Thymus (tissue), 11 donors: ENCODE measurements at regions not wholly inside any gene's neighbourhood (a gene's known extent, or its start where the extent isn't known, plus 50 kb on each side); places are given as distances from the start of the nearest gene placed in this dataset.

ENCODE experiments used
- DNase-seq, 9 donors: peaks; one replicate each; pipeline ENCODE4 v3.0.0-alpha.2; 2013; ENCODE audit warnings: low spot score in 9 of 9, low read depth in 6 of 9, missing footprints in 1 of 9
- H3K27ac ChIP-seq, 2 donors: one replicate each; pipeline ENCODE4 v1.5.1; 2013; ENCODE audit warnings: control low read depth in 1 of 2, low read depth in 1 of 2, low read length in 1 of 2, mild to moderate bottlenecking in 1 of 2, moderate library complexity in 1 of 2
- H3K27me3 ChIP-seq, 2 donors: one replicate each; pipeline ENCODE4 v1.5.1; 2013; ENCODE audit warnings: low read length in 1 of 2; ENCODE audit not compliant: control insufficient read depth in 2 of 2, insufficient read depth in 1 of 2
- H3K36me3 ChIP-seq, 2 donors: one replicate each; pipeline ENCODE4 v1.5.1; 2013; ENCODE audit warnings: low read length in 1 of 2, mild to moderate bottlenecking in 1 of 2, moderate library complexity in 1 of 2; ENCODE audit not compliant: control insufficient read depth in 2 of 2, insufficient read depth in 2 of 2
- H3K4me1 ChIP-seq, 2 donors: one replicate each; pipeline ENCODE4 v1.5.1; 2013; ENCODE audit warnings: low read length in 2 of 2; ENCODE audit not compliant: control insufficient read depth in 2 of 2, insufficient read depth in 2 of 2
- H3K4me3 ChIP-seq, 2 donors: one replicate each; pipeline ENCODE4 v1.5.1; 2013; ENCODE audit warnings: low read length in 2 of 2, control low read depth in 1 of 2, mild to moderate bottlenecking in 1 of 2
- H3K9me3 ChIP-seq, 2 donors: one replicate each; pipeline ENCODE4 v1.5.1; 2013; ENCODE audit warnings: low read length in 1 of 2, mild to moderate bottlenecking in 1 of 2; ENCODE audit not compliant: control insufficient read depth in 2 of 2, insufficient read depth in 1 of 2
- WGBS: extraction: QIAGEN DNeasy Blood & Tissue Kit; methylation state at CpG from one replicate; pipeline ENCODE4 v1.1.7; 2013; 5-methylcytosine and 5-hydroxymethylcytosine counted together
- donor health status: healthy.

DNA sequence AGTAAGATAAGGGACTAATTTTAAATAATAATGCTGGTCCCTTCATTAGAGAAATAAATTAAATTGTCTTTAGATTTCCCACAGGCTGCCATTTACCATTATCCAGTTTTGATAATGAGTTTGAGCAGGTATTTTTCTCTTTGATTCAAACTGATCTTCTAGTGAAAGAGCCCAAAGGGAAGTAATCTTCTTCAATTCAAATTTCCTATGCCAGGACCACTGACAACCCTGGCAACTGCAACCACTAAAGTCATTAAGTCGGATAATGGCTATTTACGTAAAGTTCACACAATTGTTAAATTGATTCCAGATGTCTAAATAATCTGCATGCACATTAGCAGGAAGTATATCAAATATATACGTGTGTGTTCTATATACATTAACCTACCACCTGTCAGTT, 399.3 kb downstream of the PTPRC start:
- DNase-seq: no peak
- Histone ChIP-seq H3K9me3 (no peaks in the 10 kb centered on the region), H3K27me3 (no peaks in the 10 kb centered on the region), H3K4me3 (no peak overlapping the region), H3K4me1 (peaks cover 19 to 35% of the 10 kb centered on the region in 2 donors), H3K36me3 (peaks cover 0 to 2% of the 10 kb centered on the region in 2 donors), H3K27ac (peak overlapping the region in 1 of 2 donors; percentile 39)
- WGBS: 45% methylated on average over 3 of the region's 3 CpGs

DNA sequence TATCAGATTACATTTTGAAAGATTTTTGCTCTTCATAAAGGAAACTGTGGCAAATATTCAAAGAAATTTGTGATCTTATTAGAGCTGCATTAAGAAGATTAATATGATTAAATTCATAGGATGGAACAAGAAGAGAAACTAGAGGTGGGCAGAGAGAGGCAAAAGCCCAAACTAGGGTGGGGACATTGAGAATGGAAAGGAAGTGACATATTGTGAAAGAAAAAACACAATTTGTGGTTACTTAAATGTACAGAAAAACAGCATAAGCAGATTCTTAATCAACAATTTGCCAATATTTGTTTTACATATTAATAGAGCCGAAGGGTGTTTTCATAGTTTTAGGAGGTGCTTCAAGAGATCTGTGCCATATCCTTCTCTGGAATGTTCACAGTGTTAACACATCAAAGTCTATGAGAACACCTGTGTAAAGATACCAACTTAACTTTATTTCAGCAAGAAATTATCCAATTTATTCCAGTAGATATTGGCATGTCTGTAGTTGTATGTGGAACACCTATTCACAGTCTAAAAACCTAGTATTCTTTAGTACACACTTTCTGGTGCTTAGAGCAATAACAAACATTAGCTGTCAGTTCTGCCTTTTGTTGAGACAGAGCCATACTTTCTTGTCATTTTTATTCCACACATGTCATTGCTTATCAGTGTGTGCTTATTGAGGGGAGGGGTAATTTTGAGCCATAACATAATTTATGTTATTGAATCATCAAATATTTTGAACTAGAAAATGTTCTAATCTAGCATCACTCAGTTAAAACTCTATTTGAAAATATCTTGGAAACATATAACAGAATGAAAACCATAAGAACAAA, 401.5 kb downstream of the PTPRC start:
- H3K36me3 ChIP-seq: peaks cover 0 to 11% of the 10 kb centered on the region in 2 donors
- peak overlapping the region in 1 of 2 donors; percentile 19 for H3K4me3 ChIP-seq
- no peaks in the 10 kb centered on the region for H3K27me3 ChIP-seq
- H3K4me1 ChIP-seq: peaks cover 13 to 31% of the 10 kb centered on the region in 2 donors
- peak overlapping the region; percentile 64 to 89 for H3K27ac ChIP-seq
- H3K9me3 ChIP-seq: no peaks in the 10 kb centered on the region
- DNase-seq: peak in 2 of 9 donors; percentile 58 to 66
- WGBS: 27% methylated on average over 1 of the region's 1 CpG

DNA sequence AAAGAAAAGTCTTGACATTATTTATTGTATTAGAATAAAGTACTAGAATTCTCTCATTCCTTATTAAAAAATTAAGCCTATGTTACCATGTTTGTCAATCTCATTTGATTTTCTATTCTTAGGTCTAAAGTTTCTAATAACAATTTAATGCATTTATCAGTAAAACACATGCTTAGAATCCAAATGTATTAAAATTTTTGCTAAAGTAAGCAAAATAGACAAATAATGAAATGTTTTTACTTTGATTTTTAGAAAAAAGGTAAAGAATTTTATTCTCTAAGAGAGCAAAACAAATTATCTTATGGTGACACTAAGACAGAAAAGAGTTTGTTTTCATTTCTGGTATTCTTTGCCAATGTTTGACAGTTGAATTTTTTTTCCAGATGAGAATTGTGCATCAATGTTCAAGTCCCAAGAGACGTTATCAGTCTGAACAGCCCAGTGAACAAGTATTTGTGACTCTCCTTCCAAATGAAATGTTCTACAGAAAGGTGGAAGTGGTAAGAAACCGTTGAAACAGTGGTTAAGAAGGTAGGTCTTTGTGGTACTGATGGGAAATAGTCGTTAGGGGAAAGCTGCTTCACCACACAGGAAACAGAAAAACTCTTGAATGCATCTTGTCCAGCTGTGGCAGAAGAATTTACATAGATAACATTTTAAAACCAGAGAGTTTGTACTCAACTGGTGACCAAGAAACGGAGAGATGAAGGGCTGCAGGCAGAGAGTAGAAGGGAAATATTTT, 402.5 kb downstream of the PTPRC start:
- peak; percentile 80 to 98 (median 91) for DNase-seq
- Histone ChIP-seq H3K4me3 (no peak overlapping the region), H3K9me3 (peaks cover 0 to 9% of the 10 kb centered on the region in 2 donors), H3K27me3 (no peaks in the 10 kb centered on the region), H3K27ac (peak overlapping the region; percentile 59 to 89), H3K36me3 (peaks cover 4 to 17% of the 10 kb centered on the region in 2 donors), H3K4me1 (peaks cover 16 to 34% of the 10 kb centered on the region in 2 donors)
- WGBS: 2% methylated on average over 4 of the region's 4 CpGs

DNA sequence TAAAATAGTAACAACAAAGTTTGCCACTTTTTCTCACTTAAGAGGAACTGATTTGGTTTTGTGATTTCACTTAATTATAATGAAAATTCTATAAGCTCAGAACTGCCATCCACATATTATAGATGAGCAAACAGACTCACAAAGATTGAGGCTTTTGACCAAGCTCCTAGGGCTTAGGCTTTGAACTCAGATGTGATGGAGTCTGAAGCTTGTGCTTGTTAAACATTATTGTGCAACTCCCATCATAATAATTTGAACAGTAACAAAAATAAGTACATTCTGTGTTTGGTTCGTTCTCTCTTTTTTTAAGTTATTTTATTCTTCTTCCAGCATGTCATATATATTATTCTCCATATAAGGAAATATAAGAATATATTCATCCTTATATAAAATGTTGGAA, 403.4 kb downstream of the PTPRC start:
- WGBS: 49% methylated on average over 1 of the region's 1 CpG
- H3K4me1 ChIP-seq: peaks cover 14 to 33% of the 10 kb centered on the region in 2 donors
- peaks cover 8 to 24% of the 10 kb centered on the region in 2 donors for H3K36me3 ChIP-seq
- no peaks in the 10 kb centered on the region for H3K27me3 ChIP-seq
- H3K4me3 ChIP-seq: no peak overlapping the region
- peak overlapping the region; percentile 88 to 89 for H3K27ac ChIP-seq
- peaks cover 0 to 12% of the 10 kb centered on the region in 2 donors for H3K9me3 ChIP-seq
- peak in 1 of 9 donors; percentile 60 for DNase-seq

DNA sequence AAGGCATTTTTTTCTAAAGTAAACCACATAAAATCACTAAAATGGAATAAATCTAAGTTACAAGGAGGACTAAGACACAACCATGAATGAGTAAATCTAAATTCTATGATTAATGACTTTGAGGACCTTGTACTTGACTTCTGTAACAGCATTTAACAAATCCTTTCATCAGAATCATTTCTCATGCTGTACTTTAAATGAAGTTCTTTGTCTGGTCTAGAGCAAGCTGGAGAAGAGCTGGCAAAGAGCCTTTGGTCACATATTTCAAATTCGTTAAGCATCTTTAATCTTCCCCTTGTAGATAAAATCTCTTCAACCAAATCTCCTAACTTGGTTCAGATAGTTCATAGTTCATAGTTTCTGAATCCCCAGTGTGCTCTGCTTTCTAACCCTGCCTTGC, 405.4 kb downstream of the PTPRC start:
- 28% methylated on average over 1 of the region's 1 CpG for WGBS
- H3K9me3 ChIP-seq: peaks cover 0 to 12% of the 10 kb centered on the region in 2 donors
- H3K27me3 ChIP-seq: no peaks in the 10 kb centered on the region
- peaks cover 8 to 24% of the 10 kb centered on the region in 2 donors for H3K36me3 ChIP-seq
- no peak for DNase-seq
- H3K4me3 ChIP-seq: no peak overlapping the region
- H3K27ac ChIP-seq: peak overlapping the region in 1 of 2 donors; percentile 20
- peaks cover 14 to 31% of the 10 kb centered on the region in 2 donors for H3K4me1 ChIP-seq

DNA sequence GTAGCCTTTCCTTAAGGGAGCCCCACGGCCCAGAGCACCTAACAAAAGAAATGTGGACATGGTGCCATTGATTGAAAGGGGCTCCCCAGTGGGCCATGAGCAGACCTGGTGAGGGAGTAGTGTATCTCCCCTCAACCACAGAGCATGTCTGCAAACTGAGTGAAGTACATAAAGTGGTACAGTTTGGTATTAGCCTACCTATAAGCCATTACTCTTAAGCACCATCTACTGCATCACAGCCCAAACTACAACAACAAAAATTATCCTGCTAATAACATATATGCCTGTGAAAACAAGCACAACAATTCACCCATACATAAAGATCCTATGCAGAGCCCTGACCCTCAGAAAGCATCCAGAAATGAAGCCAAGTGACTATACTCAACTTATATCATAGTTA, 407.8 kb downstream of the PTPRC start:
- Histone ChIP-seq H3K27me3 (no peaks in the 10 kb centered on the region), H3K4me1 (peaks cover 9 to 21% of the 10 kb centered on the region in 2 donors), H3K4me3 (no peak overlapping the region), H3K9me3 (peaks cover 0 to 12% of the 10 kb centered on the region in 2 donors), H3K36me3 (peaks cover 8 to 28% of the 10 kb centered on the region in 2 donors), H3K27ac (no peak overlapping the region)
- 100% methylated on average over 1 of the region's 1 CpG for WGBS
- no peak for DNase-seq

DNA sequence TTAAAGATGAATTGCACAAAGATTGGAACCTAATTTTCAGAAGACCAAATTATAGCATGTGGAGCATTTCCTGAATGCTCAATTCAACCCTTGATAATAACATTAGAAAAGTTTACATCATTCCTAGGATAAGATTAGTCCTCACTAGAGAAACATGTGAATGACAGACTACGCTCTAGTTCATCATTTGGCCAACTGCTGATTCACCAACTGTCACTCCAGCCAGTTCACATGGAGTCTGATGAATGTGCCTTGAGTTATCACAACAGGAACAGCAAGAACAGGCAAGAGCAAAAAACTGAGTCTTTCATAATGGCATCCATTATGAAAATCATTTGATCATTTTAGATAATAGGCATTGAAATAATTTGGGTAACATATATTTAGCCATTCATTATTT, 415.9 kb downstream of the PTPRC start:
- WGBS: 99% methylated on average over 1 of the region's 1 CpG

DNA sequence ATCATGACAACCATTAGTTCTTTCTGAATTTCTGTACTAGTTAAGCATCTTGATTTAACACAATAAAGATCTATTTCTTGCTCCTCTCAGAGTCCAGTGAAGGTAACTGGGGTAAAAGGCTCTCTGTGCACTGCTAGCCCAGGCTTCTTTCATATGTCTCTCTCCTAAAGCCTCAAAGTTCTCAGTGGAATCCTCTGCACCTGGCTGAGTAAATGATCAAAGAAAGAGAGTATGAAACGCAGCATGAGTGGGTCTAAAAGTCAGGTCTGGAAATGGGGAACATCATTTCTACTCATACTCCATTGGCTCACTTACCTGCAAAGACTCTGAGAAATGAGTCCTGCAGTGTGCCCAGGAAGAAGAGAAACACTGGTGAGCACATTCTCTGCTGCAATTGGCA, 418.5 kb downstream of the PTPRC start:
- peak in 6 of 9 donors; percentile 66 to 86 (median 75) for DNase-seq
- Histone ChIP-seq H3K27me3 (no peaks in the 10 kb centered on the region), H3K4me3 (peak overlapping the region; percentile 40 to 51), H3K27ac (peak overlapping the region; percentile 22 to 87), H3K9me3 (peaks cover 0 to 6% of the 10 kb centered on the region in 2 donors), H3K36me3 (peaks cover 0 to 8% of the 10 kb centered on the region in 2 donors), H3K4me1 (peaks cover 15 to 17% of the 10 kb centered on the region in 2 donors)
- WGBS: 13% methylated on average over 1 of the region's 1 CpG

More for the DNA sequence above, 415.9 kb downstream of the PTPRC start:
- Histone ChIP-seq H3K4me3 (no peak overlapping the region), H3K27me3 (no peaks in the 10 kb centered on the region), H3K4me1 (peaks cover 15 to 17% of the 10 kb centered on the region in 2 donors), H3K36me3 (peaks cover 0 to 5% of the 10 kb centered on the region in 2 donors), H3K27ac (no peak overlapping the region), H3K9me3 (peaks cover 0 to 7% of the 10 kb centered on the region in 2 donors)
- no peak for DNase-seq

DNA sequence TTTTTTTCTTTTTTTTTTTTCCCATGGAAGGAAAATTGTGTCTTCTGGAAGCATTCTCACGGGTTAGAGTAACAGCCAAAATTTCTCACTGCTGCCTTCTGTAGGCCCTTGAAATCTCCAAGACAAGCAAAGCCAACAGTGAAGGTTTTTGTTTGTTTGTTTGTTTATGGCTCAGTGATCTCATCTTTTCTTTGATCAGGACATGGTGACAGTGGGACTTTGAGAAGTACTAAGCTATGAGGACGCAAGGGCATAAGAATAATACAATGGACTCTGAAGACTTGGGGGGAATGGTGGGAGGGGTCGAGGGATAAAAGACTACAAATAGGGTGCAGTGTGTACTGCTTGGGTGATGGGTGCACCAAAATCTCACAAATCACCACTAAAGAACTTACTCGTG, 419.4 kb downstream of the PTPRC start:
- peaks cover 15 to 17% of the 10 kb centered on the region in 2 donors for H3K4me1 ChIP-seq
- peak overlapping the region; percentile 43 to 51 for H3K4me3 ChIP-seq
- no peaks in the 10 kb centered on the region for H3K27me3 ChIP-seq
- WGBS: 86% methylated on average over 4 of the region's 4 CpGs
- peaks cover 0 to 11% of the 10 kb centered on the region in 2 donors for H3K36me3 ChIP-seq
- peak overlapping the region; percentile 53 to 87 for H3K27ac ChIP-seq
- peak in 4 of 9 donors; percentile 54 to 72 (median 59) for DNase-seq
- H3K9me3 ChIP-seq: peaks cover 0 to 4% of the 10 kb centered on the region in 2 donors
